B cell (primary cell): ENCODE measurements at regions not wholly inside any gene's neighbourhood (a gene's known extent, or its start where the extent isn't known, plus 50 kb on each side); places are given as distances from the start of the nearest gene placed in this dataset.

Source experiments
- ATAC-seq: fragments of 200-7000 bp; cut with Tn5 transposase; one replicate; pipeline ENCODE4 v1.10.0; 2021; ENCODE audit warnings: low read depth, mild to moderate bottlenecking, moderate number of reproducible peaks, moderate library complexity
- CTCF ChIA-PET: fragments of 350-600 bp; sonication (Branson Sonifier 250); formaldehyde crosslinking; loops from one replicate; lab custom pipeline; 2021; ENCODE audit warnings: antibody characterized with exemption, inconsistent platforms; lab: Charles Lee
- POLR2A ChIA-PET: fragments of 350-600 bp; sonication (Branson Sonifier 250); formaldehyde crosslinking; loops from one replicate; lab custom pipeline; 2021; ENCODE audit warnings: antibody characterized with exemption; lab: Charles Lee
- DNase-seq: peaks from one replicate; pipeline ENCODE4 v3.0.0; 2013
- H2AFZ ChIP-seq: 2 replicates; pipeline ENCODE4 v1.6.1; 2012; ENCODE audit warnings: mild to moderate bottlenecking, low read depth, low read length; ENCODE audit not compliant: insufficient read depth, poor library complexity, severe bottlenecking
- H3K27ac ChIP-seq, 2 donors: 1 replicate in 1 of 2; 2 replicates in 1 of 2; pipeline ENCODE4 v1.5.1; 2012 to 2013; ENCODE audit warnings: low read length in 2 of 2, mild to moderate bottlenecking in 2 of 2, moderate library complexity in 1 of 2
- H3K27me3 ChIP-seq, 4 experiments: fragments of 200-600 bp in 1 of 4; sonication (generic) in 1 of 4; replicated peaks in 1 of 4; 1 replicate in 2 of 4; 2 replicates in 2 of 4; pipeline versions ENCODE4 v1.6.1 to v1.7.0; 2013 to 2016; ENCODE audit warnings: low read length in 3 of 4, mild to moderate bottlenecking in 2 of 4, mixed read lengths in 1 of 4, moderate library complexity in 1 of 4; ENCODE audit not compliant: insufficient read depth in 4 of 4, control insufficient read depth in 3 of 4; ENCODE audit errors: control extremely low read depth in 1 of 4
- H3K36me3 ChIP-seq, 2 experiments: replicated peaks in 1 of 2; 1 replicate in 1 of 2; 2 replicates in 1 of 2; pipeline versions ENCODE4 v1.6.1 to v1.7.1; 2013; ENCODE audit warnings: low read length in 1 of 2; ENCODE audit not compliant: insufficient read depth in 2 of 2, control insufficient read depth in 1 of 2; ENCODE audit errors: control extremely low read depth in 1 of 2, extremely low read depth in 1 of 2
- H3K4me1 ChIP-seq, 2 donors: fragments of 200-600 bp in 1 of 2; sonication (generic) in 1 of 2; 1 replicate in 1 of 2; 2 replicates in 1 of 2; pipeline versions ENCODE4 v1.5.1 to v1.6.1; 2013 to 2017; ENCODE audit warnings: low read length in 2 of 2; ENCODE audit not compliant: control insufficient read depth in 2 of 2, insufficient read depth in 2 of 2
- H3K4me2 ChIP-seq: replicated peaks from 2 replicates; pipeline ENCODE3; 2012; ENCODE audit warnings: mild to moderate bottlenecking, low read depth, low read length; ENCODE audit not compliant: poor library complexity, severe bottlenecking
- H3K4me3 ChIP-seq, 5 experiments: fragments of 200-600 bp in 1 of 5; sonication (generic) in 1 of 5; 1 replicate in 3 of 5; 2 replicates in 2 of 5; pipeline versions ENCODE4 v1.5.1 to v1.7.0; 2011 to 2016; ENCODE audit warnings: low read length in 4 of 5, mild to moderate bottlenecking in 4 of 5, low read depth in 2 of 5, control low read depth in 1 of 5, moderate library complexity in 1 of 5; ENCODE audit not compliant: insufficient read depth in 1 of 5; ENCODE audit errors: control extremely low read depth in 1 of 5, extremely low read depth in 1 of 5
- H3K79me2 ChIP-seq: fragments of 200-600 bp; sonication (generic); one replicate; pipeline ENCODE4 v1.6.0; 2016; ENCODE audit warnings: low read length; ENCODE audit not compliant: control insufficient read depth, insufficient read depth
- H3K9ac ChIP-seq: fragments of 200-600 bp; sonication (generic); 2 replicates; pipeline ENCODE4 v1.6.1; 2017; ENCODE audit warnings: mild to moderate bottlenecking, low read length, moderate library complexity
- H3K9me3 ChIP-seq, 3 donors: one replicate each; pipeline versions ENCODE4 v1.6.1 to v1.7.1; 2013; ENCODE audit warnings: low read length in 2 of 3; ENCODE audit not compliant: control insufficient read depth in 2 of 3, insufficient read depth in 1 of 3; ENCODE audit errors: control extremely low read depth in 1 of 3
- H4K20me1 ChIP-seq: 2 replicates; pipeline ENCODE4 v1.6.0; 2012; ENCODE audit warnings: mild to moderate bottlenecking, low read length; ENCODE audit not compliant: insufficient read depth, control insufficient read depth, poor library complexity, severe bottlenecking
- H3K27ac Mint-ChIP-seq: one replicate; pipeline ENCODE4 v1.8.0; 2021; ENCODE audit warnings: mixed read lengths
- H3K27me3 Mint-ChIP-seq: one replicate; pipeline ENCODE4 v1.8.0; 2021; ENCODE audit warnings: mixed read lengths
- H3K4me1 Mint-ChIP-seq: one replicate; pipeline ENCODE4 v1.8.0; 2021; ENCODE audit warnings: mixed read lengths
- H3K4me3 Mint-ChIP-seq: one replicate; pipeline ENCODE4 v1.8.0; 2021; ENCODE audit warnings: mixed read lengths
- H3K9me3 Mint-ChIP-seq: one replicate; pipeline ENCODE4 v1.8.0; 2022; ENCODE audit warnings: mixed read lengths; ENCODE audit not compliant: insufficient read depth
- EZH2 ChIP-seq: IDR thresholded peaks from 2 replicates; pipeline ENCODE4 v1.6.1; 2012; ENCODE audit warnings: borderline replicate concordance, low read depth, mild to moderate bottlenecking, moderate library complexity, low read length; ENCODE audit not compliant: insufficient read depth, poor library complexity, severe bottlenecking
- WGBS: methylation state at CpG from one replicate; pipeline ENCODE4 v1.1.5; 2013; ENCODE audit warnings: missing lambda C conversion rate; ENCODE audit not compliant: insufficient coverage; 5-methylcytosine and 5-hydroxymethylcytosine counted together
- intact Hi-C: fragments of 100-400 bp; cut with micrococcal nuclease; formaldehyde crosslinking; loops from one replicate; pipeline ENCODE4 v1.10.0; 2022
- TF ChIP-seq, protein P1 (sequence below): fragments of 200-600 bp; IDR thresholded peaks from one replicate; pipeline ENCODE4 v1.8.0; 2022; ENCODE audit warnings: antibody characterized with exemption, mild to moderate bottlenecking

DNA sequence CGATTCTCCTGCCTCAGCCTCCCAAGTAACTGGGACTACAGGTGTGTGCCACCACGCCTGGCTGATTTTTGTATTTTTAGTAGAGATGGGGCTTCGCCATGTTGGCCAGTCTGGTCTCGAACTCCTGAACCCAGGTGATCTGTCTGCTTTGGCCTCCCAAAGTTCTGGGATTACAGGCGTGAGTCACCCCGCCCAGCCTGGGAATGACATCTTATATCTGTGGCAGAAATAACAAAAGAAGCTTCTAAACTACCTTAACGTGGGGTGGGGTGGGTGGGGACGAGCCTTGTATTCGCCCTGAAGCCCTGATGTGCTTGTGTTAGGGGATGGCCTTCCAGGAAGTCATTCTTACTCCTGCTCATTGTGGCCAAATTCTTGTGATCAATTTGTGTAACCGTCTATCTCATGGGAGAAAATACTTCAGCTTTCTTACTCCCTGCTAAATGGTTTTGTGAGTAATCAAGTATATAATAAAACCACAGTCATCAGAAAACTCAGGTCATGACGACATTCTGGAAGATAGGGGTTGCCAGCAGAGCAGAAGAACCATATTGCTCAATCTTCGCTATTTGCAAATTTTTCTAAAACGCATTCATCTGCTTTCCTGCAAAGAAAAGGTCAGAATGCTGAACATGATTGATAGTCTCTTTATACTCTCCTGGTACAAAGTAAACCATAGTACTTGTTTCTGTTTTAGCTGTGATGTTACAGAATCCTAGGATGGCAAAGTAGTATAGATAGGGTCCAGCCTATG lies 63.2 kb downstream of the DIRAS3 start:
- no peaks in the 10 kb centered on the region for H4K20me1 ChIP-seq
- CTCF ChIA-PET, result no interaction called here
- POLR2A ChIA-PET, result no interaction called here
- no peak overlapping the region for H3K27ac ChIP-seq
- no peaks in the 10 kb centered on the region for H3K9me3 ChIP-seq
- H3K27me3 ChIP-seq, result no peaks in the 10 kb centered on the region
- no peak overlapping the region for H3K4me3 ChIP-seq
- H3K4me1 Mint-ChIP-seq, result no peaks in the 10 kb centered on the region
- 86% methylated on average over 7 of the region's 13 CpGs for WGBS
- H3K9me3 Mint-ChIP-seq, result no peaks in the 10 kb centered on the region
- peaks cover 4% of the 10 kb centered on the region for H3K27me3 Mint-ChIP-seq
- ATAC-seq, result no peak
- no peak for DNase-seq
- intact Hi-C loops, result no loop called here
- no peak overlapping the region for H3K4me2 ChIP-seq
- no peak overlapping the region for H2AFZ ChIP-seq
- H3K36me3 ChIP-seq, result no peaks in the 10 kb centered on the region
- no peak overlapping the region for H3K4me3 Mint-ChIP-seq
- H3K4me1 ChIP-seq, result no peaks in the 10 kb centered on the region
- no peaks in the 10 kb centered on the region for H3K79me2 ChIP-seq
- TF ChIP-seq, protein P1, sequence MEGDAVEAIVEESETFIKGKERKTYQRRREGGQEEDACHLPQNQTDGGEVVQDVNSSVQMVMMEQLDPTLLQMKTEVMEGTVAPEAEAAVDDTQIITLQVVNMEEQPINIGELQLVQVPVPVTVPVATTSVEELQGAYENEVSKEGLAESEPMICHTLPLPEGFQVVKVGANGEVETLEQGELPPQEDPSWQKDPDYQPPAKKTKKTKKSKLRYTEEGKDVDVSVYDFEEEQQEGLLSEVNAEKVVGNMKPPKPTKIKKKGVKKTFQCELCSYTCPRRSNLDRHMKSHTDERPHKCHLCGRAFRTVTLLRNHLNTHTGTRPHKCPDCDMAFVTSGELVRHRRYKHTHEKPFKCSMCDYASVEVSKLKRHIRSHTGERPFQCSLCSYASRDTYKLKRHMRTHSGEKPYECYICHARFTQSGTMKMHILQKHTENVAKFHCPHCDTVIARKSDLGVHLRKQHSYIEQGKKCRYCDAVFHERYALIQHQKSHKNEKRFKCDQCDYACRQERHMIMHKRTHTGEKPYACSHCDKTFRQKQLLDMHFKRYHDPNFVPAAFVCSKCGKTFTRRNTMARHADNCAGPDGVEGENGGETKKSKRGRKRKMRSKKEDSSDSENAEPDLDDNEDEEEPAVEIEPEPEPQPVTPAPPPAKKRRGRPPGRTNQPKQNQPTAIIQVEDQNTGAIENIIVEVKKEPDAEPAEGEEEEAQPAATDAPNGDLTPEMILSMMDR, result no peak
- TF ChIP-seq EZH2, result no peak
- no peak overlapping the region for H3K9ac ChIP-seq
- H3K27ac Mint-ChIP-seq, result no peak overlapping the region

DNA sequence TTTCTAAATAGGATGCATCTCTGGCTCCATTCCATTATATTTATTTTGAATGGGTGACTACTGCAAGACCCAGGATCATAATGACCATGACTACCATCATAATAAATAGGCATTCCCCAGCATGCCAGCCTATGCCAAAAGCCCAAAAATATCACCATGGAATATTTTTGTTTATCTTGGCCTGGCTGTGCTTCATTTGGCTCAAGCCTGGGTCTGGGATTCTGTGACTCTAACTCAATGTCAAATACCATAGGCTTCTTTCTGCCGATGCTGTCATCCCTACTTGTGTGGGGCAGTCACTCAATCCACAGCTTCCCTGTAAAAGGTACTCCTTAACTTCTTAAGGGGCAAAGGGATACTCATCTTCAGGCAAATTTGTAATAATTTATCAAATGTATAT lies 66.6 kb downstream of the DIRAS3 start:
- Mint-ChIP-seq H3K4me1 (no peaks in the 10 kb centered on the region), H3K9me3 (no peaks in the 10 kb centered on the region), H3K4me3 (no peak overlapping the region), H3K27me3 (no peaks in the 10 kb centered on the region), H3K27ac (no peak overlapping the region)
- TF ChIP-seq, protein P1, result no peak
- TF ChIP-seq EZH2, result no peak
- intact Hi-C loops, result no loop called here
- CTCF ChIA-PET, result no interaction called here
- Histone ChIP-seq H3K9me3 (peaks cover 0 to 1% (median 0%) of the 10 kb centered on the region in 3 donors), H3K36me3 (no peaks in the 10 kb centered on the region), H3K27me3 (no peaks in the 10 kb centered on the region), H3K4me3 (no peak overlapping the region), H3K4me1 (no peaks in the 10 kb centered on the region), H3K27ac (no peak overlapping the region), H3K79me2 (no peaks in the 10 kb centered on the region), H3K4me2 (no peak overlapping the region), H4K20me1 (no peaks in the 10 kb centered on the region), H3K9ac (no peak overlapping the region), H2AFZ (no peak overlapping the region)
- DNase-seq, result no peak
- WGBS, result no CpG with 5 or more reads among the region's 1 CpG
- ATAC-seq, result no peak
- POLR2A ChIA-PET, result no interaction called here
